Vagina (tissue), 2 donors: ENCODE measurements at regions not wholly inside any gene's neighbourhood (a gene's known extent, or its start where the extent isn't known, plus 50 kb on each side); places are given as distances from the start of the nearest gene placed in this dataset.

ENCODE experiments used
- DNase-seq, 2 donors: peaks; one replicate each; pipeline ENCODE4 v3.0.0-alpha.2; 2017; ENCODE audit errors: extremely low spot score in 2 of 2
- H3K27ac ChIP-seq: fragments of 200-600 bp; sonication (generic); one replicate; pipeline ENCODE4 v1.5.1; 2019
- H3K27me3 ChIP-seq: fragments of 200-600 bp; sonication (generic); one replicate; pipeline ENCODE4 v1.5.1; 2019
- H3K36me3 ChIP-seq, 2 donors: fragments of 200-600 bp; sonication (generic); one replicate each; pipeline ENCODE4 v1.5.1; 2017 to 2019
- H3K4me1 ChIP-seq: fragments of 200-600 bp; sonication (generic); one replicate; pipeline ENCODE4 v1.5.1; 2019
- H3K4me3 ChIP-seq, 2 donors: fragments of 200-600 bp; sonication (generic); 1 replicate in 1 of 2; 2 replicates in 1 of 2; pipeline ENCODE4 v1.5.1; 2016 to 2019
- H3K9me3 ChIP-seq: fragments of 200-600 bp; sonication (generic); one replicate; pipeline ENCODE4 v1.5.1; 2019
- CTCF ChIP-seq, 3 experiments: fragments of 450-650 bp in 2 of 3; fragments of 200-600 bp in 1 of 3; sonication (generic) in 1 of 3; IDR thresholded peaks; one replicate each; pipeline ENCODE4 v1.5.1; 2017 to 2019; ENCODE audit warnings: antibody characterized with exemption in 3 of 3, mild to moderate bottlenecking in 2 of 3, moderate library complexity in 2 of 3
- POLR2A ChIP-seq, 2 donors: fragments of 450-650 bp; IDR thresholded peaks; one replicate each; pipeline ENCODE4 v1.6.1; 2017; ENCODE audit warnings: antibody characterized with exemption in 2 of 2, mild to moderate bottlenecking in 2 of 2, moderate library complexity in 2 of 2
- POLR2AphosphoS5 ChIP-seq, 2 donors: sonication (generic); formaldehyde crosslinking; IDR thresholded peaks; one replicate each; pipeline ENCODE4 v1.9.0; 2017; ENCODE audit warnings: antibody characterized with exemption in 2 of 2, mild to moderate bottlenecking in 2 of 2, low read depth in 1 of 2; ENCODE audit not compliant: insufficient read depth in 1 of 2
- intact Hi-C: fragments of 100-400 bp; cut with DNase I; formaldehyde crosslinking; loops from one replicate; pipeline ENCODE4 v1.15.1; 2023

- Histone ChIP-seq H3K4me1 (no peaks in the 10 kb centered on the region), H3K4me3 (no peak overlapping the region), H3K27me3 (no peaks in the 10 kb centered on the region), H3K9me3 (no peaks in the 10 kb centered on the region), H3K36me3 (no peaks in the 10 kb centered on the region), H3K27ac (no peak overlapping the region)
- no peak for DNase-seq
- intact Hi-C loops, result no loop called here
- TF ChIP-seq POLR2AphosphoS5 (IDR thresholded peaks at IDR 0.05; ENCODE audit: insufficient read depth in 1 of 2, low read depth in 1 of 2), result no peak
- TF ChIP-seq POLR2A (IDR thresholded peaks at IDR 0.05), result no peak
- TF ChIP-seq CTCF (IDR thresholded peaks at IDR 0.05), result no peak
Measured at GRCh38 chr17:53948323-53948722, 125.6 kb downstream of the KIF2B start.

- no peak for TF ChIP-seq POLR2A (IDR thresholded peaks at IDR 0.05)
- TF ChIP-seq POLR2AphosphoS5 (IDR thresholded peaks at IDR 0.05; ENCODE audit: insufficient read depth in 1 of 2, low read depth in 1 of 2), result no peak
- TF ChIP-seq CTCF (IDR thresholded peaks at IDR 0.05), result no peak
- Histone ChIP-seq H3K4me1 (no peaks in the 10 kb centered on the region), H3K4me3 (no peak overlapping the region), H3K27ac (no peak overlapping the region), H3K9me3 (no peaks in the 10 kb centered on the region), H3K36me3 (no peaks in the 10 kb centered on the region), H3K27me3 (no peaks in the 10 kb centered on the region)
- intact Hi-C loops, result loop anchor here (5.0 kb wide), 1 partner anchor 57 kb away; no protein-coding TSS in a partner anchor
- DNase-seq, result no peak
Measured at GRCh38 chr17:53949473-53950090, 126.9 kb downstream of the KIF2B start.

GRCh38 chr17:53950207-53950857 lies 127.6 kb downstream of the KIF2B start:
- H3K9me3 ChIP-seq, result no peaks in the 10 kb centered on the region
- H3K36me3 ChIP-seq, result no peaks in the 10 kb centered on the region
- H3K27ac ChIP-seq, result no peak overlapping the region
- no peak for TF ChIP-seq POLR2AphosphoS5 (IDR thresholded peaks at IDR 0.05; ENCODE audit: insufficient read depth in 1 of 2, low read depth in 1 of 2)
- TF ChIP-seq POLR2A (IDR thresholded peaks at IDR 0.05), result no peak
- no peak for TF ChIP-seq CTCF (IDR thresholded peaks at IDR 0.05)
- intact Hi-C loops, result loop anchor here (5.0 kb wide), 1 partner anchor 58 kb away; no protein-coding TSS in a partner anchor
- DNase-seq, result no peak
- no peaks in the 10 kb centered on the region for H3K27me3 ChIP-seq
- H3K4me3 ChIP-seq, result no peak overlapping the region
- no peaks in the 10 kb centered on the region for H3K4me1 ChIP-seq

- intact Hi-C loops, result loop anchor here (5.0 kb wide), 1 partner anchor 59 kb away; no protein-coding TSS in a partner anchor
- Histone ChIP-seq H3K4me1 (no peaks in the 10 kb centered on the region), H3K4me3 (no peak overlapping the region), H3K27me3 (no peaks in the 10 kb centered on the region), H3K27ac (no peak overlapping the region), H3K9me3 (no peaks in the 10 kb centered on the region), H3K36me3 (no peaks in the 10 kb centered on the region)
- TF ChIP-seq POLR2A (IDR thresholded peaks at IDR 0.05) (no peak), CTCF (IDR thresholded peaks at IDR 0.05) (no peak), POLR2AphosphoS5 (IDR thresholded peaks at IDR 0.05; ENCODE audit: insufficient read depth in 1 of 2, low read depth in 1 of 2) (no peak)
- no peak for DNase-seq
Measured at GRCh38 chr17:53950858-53951250, 128.1 kb downstream of the KIF2B start.

GRCh38 chr17:53971361-53971760 lies 148.6 kb downstream of the KIF2B start:
- Histone ChIP-seq H3K9me3 (no peaks in the 10 kb centered on the region), H3K4me1 (no peaks in the 10 kb centered on the region), H3K4me3 (no peak overlapping the region), H3K36me3 (no peaks in the 10 kb centered on the region), H3K27me3 (no peaks in the 10 kb centered on the region), H3K27ac (no peak overlapping the region)
- no peak for TF ChIP-seq POLR2A (IDR thresholded peaks at IDR 0.05)
- no peak for TF ChIP-seq CTCF (IDR thresholded peaks at IDR 0.05)
- no peak for TF ChIP-seq POLR2AphosphoS5 (IDR thresholded peaks at IDR 0.05; ENCODE audit: insufficient read depth in 1 of 2, low read depth in 1 of 2)
- DNase-seq, result no peak
- intact Hi-C loops, result no loop called here
